Hypothalamus (tissue), 51 donors: ENCODE measurements at regions not wholly inside any gene's neighbourhood (a gene's known extent, or its start where the extent isn't known, plus 50 kb on each side); places are given as distances from the start of the nearest gene placed in this dataset.

ENCODE experiments used
- DNase-seq, 51 donors: peaks; one replicate each; lab custom pipeline; 2025; lab: John Stamatoyannopoulos, UW

GRCh38 chr1:81238129-81238528 lies 562.6 kb upstream of the ADGRL2 start:
- DNase-seq: no peak

GRCh38 chr1:81237473-81238089 lies 563.2 kb upstream of the ADGRL2 start:
- no peak for DNase-seq

- DNase-seq: no peak
Measured at GRCh38 chr1:81234237-81234636, 566.5 kb upstream of the ADGRL2 start.

- DNase-seq: no peak
Measured at GRCh38 chr1:81233591-81233990, 567.1 kb upstream of the ADGRL2 start.

GRCh38 chr1:81232420-81232819 lies 568.3 kb upstream of the ADGRL2 start:
- no peak for DNase-seq

- DNase-seq: no peak
Measured at GRCh38 chr1:81231729-81232038, 569.0 kb upstream of the ADGRL2 start.

- DNase-seq: no peak
Measured at GRCh38 chr1:81230983-81231728, 569.6 kb upstream of the ADGRL2 start.

- DNase-seq: no peak
Measured at GRCh38 chr1:81228926-81229325, 571.8 kb upstream of the ADGRL2 start.

GRCh38 chr1:81226603-81226928 lies 574.2 kb upstream of the ADGRL2 start:
- DNase-seq: no peak

GRCh38 chr1:81225789-81226602 lies 574.7 kb upstream of the ADGRL2 start:
- no peak for DNase-seq

- DNase-seq: no peak
Measured at GRCh38 chr1:81224222-81224621, 576.5 kb upstream of the ADGRL2 start.

- DNase-seq: no peak
Measured at GRCh38 chr1:81221564-81221963, 579.2 kb upstream of the ADGRL2 start.

- DNase-seq: no peak
Measured at GRCh38 chr1:81220614-81221071, 580.1 kb upstream of the ADGRL2 start.

GRCh38 chr1:81217058-81217457 lies 583.7 kb upstream of the ADGRL2 start:
- DNase-seq: no peak

GRCh38 chr1:81213279-81213678 lies 587.5 kb upstream of the ADGRL2 start:
- DNase-seq: no peak

- DNase-seq: no peak
Measured at GRCh38 chr1:81209461-81209860, 591.3 kb upstream of the ADGRL2 start.

GRCh38 chr1:81208441-81208840 lies 592.3 kb upstream of the ADGRL2 start:
- DNase-seq: no peak

GRCh38 chr1:81205956-81206355 lies 594.8 kb upstream of the ADGRL2 start:
- DNase-seq: no peak

- no peak for DNase-seq
Measured at GRCh38 chr1:81201779-81202178, 599.0 kb upstream of the ADGRL2 start.

- DNase-seq: no peak
Measured at GRCh38 chr1:81197591-81197990, 603.1 kb upstream of the ADGRL2 start.

- no peak for DNase-seq
Measured at GRCh38 chr1:81192647-81193642, 607.8 kb upstream of the ADGRL2 start.
